ENCODE measurements at regions not wholly inside any gene's neighbourhood (a gene's known extent, or its start where the extent isn't known, plus 50 kb on each side); places are given as distances from the start of the nearest gene placed in this dataset.

GRCh38 chr7:35581605-35582210, 113.2 kb downstream of the HERPUD2 start:
- Histone ChIP-seq H3K27ac (ENCODE audit: insufficient read depth, low read depth, low read length) (no peak overlapping the region), H2AFZ (ENCODE audit: low read depth, low read length) (no peak overlapping the region), H3K9ac (replicated peaks; ENCODE audit: extremely low read depth, insufficient read depth, low read length) (no peak overlapping the region), H3K4me3 (replicated peaks in 1 of 3; ENCODE audit: insufficient read depth in 1 of 3, low read depth in 1 of 3, low read length in 3 of 3) (no peak overlapping the region), H3K36me3 (ENCODE audit: control insufficient read depth in 2 of 2, extremely low read depth in 1 of 2, insufficient read depth in 2 of 2, low read length in 2 of 2) (no peaks in the 10 kb centered on the region), H3K4me2 (ENCODE audit: insufficient read depth, low read length) (no peak overlapping the region), H4K20me1 (replicated peaks; ENCODE audit: control insufficient read depth, extremely low read depth, insufficient read depth, low read length) (no peaks in the 10 kb centered on the region), H3K9me3 (replicated peaks; ENCODE audit: control insufficient read depth, insufficient read depth, low read length) (no peaks in the 10 kb centered on the region), H3K27me3 (ENCODE audit: control insufficient read depth in 2 of 2, insufficient read depth in 2 of 2, low read length in 2 of 2) (peaks cover 0 to 4% of the 10 kb centered on the region in 2 experiments), H3K9me1 (replicated peaks; ENCODE audit: control insufficient read depth, extremely low read depth, insufficient read depth, low read length) (no peaks in the 10 kb centered on the region), H3K4me1 (ENCODE audit: control insufficient read depth, extremely low read depth, insufficient read depth, low read length) (no peaks in the 10 kb centered on the region), H3K79me2 (ENCODE audit: control insufficient read depth, insufficient read depth, low read length) (no peaks in the 10 kb centered on the region)
- no peak for FAIRE-seq
- ChIA-PET CTCF (interaction anchor here (2.0 kb wide), 1 partner anchor 42 kb away, joined by 4 read pairs; no protein-coding TSS in a partner anchor), POLR2A (no interaction called here)
- no TSS peak for BruUV-seq (replicated peaks)
- intact Hi-C loops (cut with micrococcal nuclease), result no loop called here
- TF ChIP-seq POLR2A (IDR thresholded peaks at IDR 0.05; ENCODE audit: low read depth, low read length) (no peak), CTCF (IDR thresholded peaks at IDR 0.05; ENCODE audit: extremely low read depth in 1 of 2, insufficient read depth in 1 of 2, low read depth in 1 of 2, low read length in 2 of 2) (no peak), MYC (IDR thresholded peaks at IDR 0.05; ENCODE audit: low read depth, low read length) (no peak), JUN (IDR thresholded peaks at IDR 0.05; ENCODE audit: borderline replicate concordance, insufficient read depth, insufficient read length, low read depth) (no peak), POLR2AphosphoS5 (IDR thresholded peaks at IDR 0.05; ENCODE audit: insufficient read depth, low read depth, low read length) (no peak), EZH2 (IDR thresholded peaks at IDR 0.05; ENCODE audit: borderline replicate concordance, low read depth, low read length, severe bottlenecking) (no peak), MAX (IDR thresholded peaks at IDR 0.05; ENCODE audit: insufficient read depth, insufficient read length) (no peak), FOS (IDR thresholded peaks at IDR 0.05; ENCODE audit: borderline replicate concordance, insufficient read depth, low read length) (no peak), GATA2 (IDR thresholded peaks at IDR 0.05; ENCODE audit: insufficient read depth, insufficient read length, low read depth, low read length) (no peak)
- dilution Hi-C loops (cut with MboI; ENCODE audit: extremely low pct_ligation_motif_present, low sequenced_read_pairs), result no loop called here
- DNase-seq (ENCODE audit: low read depth, low spot score), result no peak
